ENCODE measurements at regions not wholly inside any gene's neighbourhood (a gene's known extent, or its start where the extent isn't known, plus 50 kb on each side); places are given as distances from the start of the nearest gene placed in this dataset.

GRCh38 chr2:123438675-123439074 is 586.4 kb upstream of the CNTNAP5 start:
- Mint-ChIP-seq H3K27ac (no peak overlapping the region), H3K36me3 (no peaks in the 10 kb centered on the region), H3K9me3 (peaks cover 0 to 10% (median 2%) of the 10 kb centered on the region in 7 donors), H3K4me1 (no peaks in the 10 kb centered on the region), H3K27me3 (ENCODE audit: low read depth in 3 of 3) (no peaks in the 10 kb centered on the region), H3K4me3 (no peak overlapping the region)
- Histone ChIP-seq H4K20me1 (ENCODE audit: insufficient read depth, low read length) (no peaks in the 10 kb centered on the region), H3K79me2 (ENCODE audit: insufficient read depth, low read length) (no peaks in the 10 kb centered on the region), H3K36me3 (replicated peaks in 1 of 2; ENCODE audit: control insufficient read depth in 1 of 2, insufficient read depth in 2 of 2, low read length in 2 of 2) (no peaks in the 10 kb centered on the region), H3K9ac (ENCODE audit: insufficient read depth, low read length, poor library complexity, severe bottlenecking) (no peak overlapping the region), H2AFZ (ENCODE audit: insufficient read depth, low read depth, low read length, poor library complexity, severe bottlenecking) (no peak overlapping the region), H3K4me3 (replicated peaks in 1 of 3; ENCODE audit: low read depth in 2 of 3, low read length in 3 of 3) (no peak overlapping the region), H3K4me2 (replicated peaks; ENCODE audit: extremely low read depth, low read length, poor library complexity, severe bottlenecking) (no peak overlapping the region), H3K27ac (ENCODE audit: low read depth in 1 of 2, low read length in 2 of 2) (no peak overlapping the region), H3K9me3 (replicated peaks in 1 of 2; ENCODE audit: control insufficient read depth in 1 of 2, insufficient read depth in 1 of 2, low read length in 2 of 2) (no peaks in the 10 kb centered on the region), H3K4me1 (ENCODE audit: control insufficient read depth in 1 of 2, insufficient read depth in 2 of 2, low read length in 2 of 2) (no peaks in the 10 kb centered on the region), H3K27me3 (ENCODE audit: control insufficient read depth in 2 of 2, insufficient read depth in 2 of 2, low read length in 2 of 2) (no peaks in the 10 kb centered on the region)
- no peak for DNase-seq
- no peak for TF ChIP-seq CTCF (IDR thresholded peaks at IDR 0.05)
- intact Hi-C loops (cut with micrococcal nuclease): no loop called here
- WGBS (ENCODE audit: insufficient coverage): 88% methylated on average over 1 of the region's 2 CpGs

- Mint-ChIP-seq H3K4me3 (no peak overlapping the region), H3K27me3 (ENCODE audit: low read depth in 3 of 3) (no peaks in the 10 kb centered on the region), H3K36me3 (no peaks in the 10 kb centered on the region), H3K27ac (no peak overlapping the region), H3K4me1 (no peaks in the 10 kb centered on the region), H3K9me3 (peaks cover 0 to 9% (median 0%) of the 10 kb centered on the region in 7 donors)
- no peak overlapping the region for H2AFZ ChIP-seq (ENCODE audit: insufficient read depth, low read depth, low read length, poor library complexity, severe bottlenecking)
- no peaks in the 10 kb centered on the region for H3K79me2 ChIP-seq (ENCODE audit: insufficient read depth, low read length)
- H3K9me3 ChIP-seq (replicated peaks in 1 of 2; ENCODE audit: control insufficient read depth in 1 of 2, insufficient read depth in 1 of 2, low read length in 2 of 2): no peaks in the 10 kb centered on the region
- no peak overlapping the region for H3K4me2 ChIP-seq (replicated peaks; ENCODE audit: extremely low read depth, low read length, poor library complexity, severe bottlenecking)
- no peak overlapping the region for H3K4me3 ChIP-seq (replicated peaks in 1 of 3; ENCODE audit: low read depth in 2 of 3, low read length in 3 of 3)
- no peaks in the 10 kb centered on the region for H3K36me3 ChIP-seq (replicated peaks in 1 of 2; ENCODE audit: control insufficient read depth in 1 of 2, insufficient read depth in 2 of 2, low read length in 2 of 2)
- H3K9ac ChIP-seq (ENCODE audit: insufficient read depth, low read length, poor library complexity, severe bottlenecking): no peak overlapping the region
- H3K27ac ChIP-seq (ENCODE audit: low read depth in 1 of 2, low read length in 2 of 2): no peak overlapping the region
- WGBS (ENCODE audit: insufficient coverage): 83% methylated on average over 1 of the region's 6 CpGs
- no peaks in the 10 kb centered on the region for H3K4me1 ChIP-seq (ENCODE audit: control insufficient read depth in 1 of 2, insufficient read depth in 2 of 2, low read length in 2 of 2)
- H4K20me1 ChIP-seq (ENCODE audit: insufficient read depth, low read length): no peaks in the 10 kb centered on the region
- intact Hi-C loops (cut with micrococcal nuclease): no loop called here
- TF ChIP-seq CTCF (IDR thresholded peaks at IDR 0.05): no peak
- no peak for DNase-seq
- no peaks in the 10 kb centered on the region for H3K27me3 ChIP-seq (ENCODE audit: control insufficient read depth in 2 of 2, insufficient read depth in 2 of 2, low read length in 2 of 2)
Observed at GRCh38 chr2:123448801-123449200, 576.3 kb upstream of the CNTNAP5 start.

Data from CD14-positive monocyte (primary cell).